NCI-H774 (cell line): ENCODE measurements at regions not wholly inside any gene's neighbourhood (a gene's known extent, or its start where the extent isn't known, plus 50 kb on each side); places are given as distances from the start of the nearest gene placed in this dataset.
"Not testable (repeated sequence)": the region's sequence is repeated elsewhere in the genome, so short reads cannot be mapped to it uniquely, and the experiment has no call there.

ENCODE experiments used
- DNase-seq: peaks from one replicate; lab custom pipeline; 2025; lab: John Stamatoyannopoulos, UW

- no peak for DNase-seq
Measured at GRCh38 chr1:181257117-181257516, 168.6 kb downstream of the IER5 start.

- DNase-seq = no peak
Measured at GRCh38 chr1:181259026-181259745, 170.7 kb downstream of the IER5 start.

GRCh38 chr1:181260271-181260670, 171.8 kb downstream of the IER5 start:
- no peak for DNase-seq

GRCh38 chr1:181260994-181261393, 172.5 kb downstream of the IER5 start:
- no peak for DNase-seq

GRCh38 chr1:181262069-181262468, 173.6 kb downstream of the IER5 start:
- no peak for DNase-seq

- no peak for DNase-seq
Measured at GRCh38 chr1:181263444-181263843, 174.9 kb downstream of the IER5 start.

GRCh38 chr1:181264821-181265220, 176.3 kb downstream of the IER5 start:
- DNase-seq = no peak

- DNase-seq = no peak
Measured at GRCh38 chr1:181284978-181285377, 196.5 kb downstream of the IER5 start.

DNA sequence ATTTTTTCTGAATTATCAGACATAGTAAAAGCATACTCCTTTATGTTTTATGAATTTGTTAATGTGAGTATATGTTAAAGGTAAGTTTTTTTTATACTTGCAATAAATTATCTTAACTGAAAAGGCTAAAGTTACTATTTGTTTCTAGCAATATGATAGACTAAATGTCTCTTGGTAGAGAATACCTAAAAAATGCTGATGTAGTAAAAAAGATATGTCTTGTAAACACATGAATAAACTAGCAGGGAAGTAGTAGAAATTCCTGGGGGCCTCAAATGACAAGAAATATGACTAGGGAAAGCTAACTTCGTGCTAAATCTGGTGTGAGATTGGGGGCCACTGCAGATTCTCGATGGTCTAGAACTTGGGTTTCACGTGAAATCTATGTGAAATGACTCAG, 188.1 kb upstream of the CACNA1E start:
- DNase-seq = no peak

GRCh38 chr1:181296180-181296579, 187.1 kb upstream of the CACNA1E start:
- DNase-seq = no peak

- DNase-seq = no peak
Measured at GRCh38 chr1:181308098-181308497, 175.2 kb upstream of the CACNA1E start.

DNA sequence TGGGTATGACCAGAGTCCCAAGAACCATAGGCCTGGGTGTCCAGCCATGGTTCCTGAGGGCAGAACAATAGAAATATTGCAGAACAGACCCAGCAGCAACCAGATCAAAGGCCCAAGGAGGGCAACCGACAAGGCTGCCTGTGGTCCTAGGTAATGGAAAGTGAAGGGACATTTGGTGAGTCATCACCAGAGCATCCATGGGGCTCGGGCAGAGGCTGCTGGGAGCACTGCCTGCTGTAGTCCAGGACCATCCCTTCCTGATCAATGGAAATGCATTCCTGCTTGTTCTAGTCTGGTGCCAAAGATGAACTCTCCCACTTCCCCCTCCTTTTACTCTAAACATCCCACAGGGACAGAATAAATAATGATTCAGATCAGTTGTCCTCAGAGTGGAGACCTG, 172.8 kb upstream of the CACNA1E start:
- DNase-seq = no peak

GRCh38 chr1:181312946-181313345, 170.4 kb upstream of the CACNA1E start:
- DNase-seq = no peak

DNA sequence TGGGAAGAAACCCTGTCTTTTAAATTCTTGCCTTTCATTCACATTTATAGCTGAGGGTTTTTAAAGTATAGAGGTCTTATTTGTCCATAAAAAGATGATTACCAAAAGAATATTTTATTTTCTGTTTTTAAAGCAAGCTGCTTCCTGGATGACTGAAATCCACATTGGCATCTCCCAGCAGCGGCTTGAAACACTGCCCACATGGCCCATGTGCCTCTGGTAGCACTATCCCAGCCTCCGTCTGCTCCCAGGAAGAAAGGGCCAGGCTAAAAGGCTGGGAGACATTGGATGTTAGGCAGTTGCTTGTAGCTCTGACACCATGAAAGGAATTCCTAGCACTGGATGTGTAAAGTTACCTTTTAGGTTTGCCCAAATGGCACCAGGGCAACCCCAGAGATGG, 169.9 kb upstream of the CACNA1E start:
- DNase-seq = no peak

DNA sequence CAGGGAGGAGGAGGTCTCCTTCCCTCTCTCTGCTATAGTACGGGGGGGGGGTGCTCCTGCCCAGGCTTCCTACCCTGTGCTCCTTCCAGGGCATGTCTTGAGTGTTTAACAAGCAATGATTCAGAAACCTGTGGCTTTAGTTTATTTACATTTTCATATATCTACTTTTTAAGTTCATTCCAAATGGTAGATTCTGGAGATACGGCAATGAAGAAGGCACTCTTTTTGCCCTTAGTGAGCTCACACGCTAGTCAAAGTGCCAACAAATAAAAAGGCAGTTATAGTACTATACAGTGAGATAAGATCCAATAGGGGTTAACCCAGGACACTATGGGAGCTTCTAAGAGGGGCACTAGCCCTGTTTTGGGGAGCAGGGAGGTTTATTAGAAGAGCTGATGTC, 169.3 kb upstream of the CACNA1E start:
- DNase-seq = no peak

DNA sequence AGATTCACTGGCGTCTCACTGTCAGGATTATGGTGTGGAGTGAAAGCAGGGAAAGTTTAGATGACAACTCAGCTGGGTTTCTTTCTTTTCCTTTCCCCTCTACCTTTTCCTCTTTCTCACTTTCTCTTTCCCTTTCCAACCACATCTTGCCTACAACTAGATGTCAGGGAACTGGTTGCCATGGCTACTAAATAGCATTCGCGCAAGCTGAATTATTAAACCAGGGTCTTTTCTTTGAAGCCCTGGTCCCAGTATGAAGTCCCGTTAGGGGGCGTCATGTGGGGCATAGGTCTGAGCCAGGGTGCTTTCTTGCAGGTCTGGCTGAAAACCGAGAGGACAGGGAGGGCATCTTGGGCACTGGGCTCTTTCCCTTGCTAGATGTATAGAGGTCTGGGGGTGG, 168.4 kb upstream of the CACNA1E start:
- no peak for DNase-seq

- DNase-seq = no peak
Measured at GRCh38 chr1:181317261-181317930, 165.9 kb upstream of the CACNA1E start.

GRCh38 chr1:181318022-181318857, 165.1 kb upstream of the CACNA1E start:
- no peak for DNase-seq

- DNase-seq = no peak
Measured at GRCh38 chr1:181318858-181319235, 164.5 kb upstream of the CACNA1E start.

GRCh38 chr1:181319907-181320306, 163.4 kb upstream of the CACNA1E start:
- no peak for DNase-seq

DNA sequence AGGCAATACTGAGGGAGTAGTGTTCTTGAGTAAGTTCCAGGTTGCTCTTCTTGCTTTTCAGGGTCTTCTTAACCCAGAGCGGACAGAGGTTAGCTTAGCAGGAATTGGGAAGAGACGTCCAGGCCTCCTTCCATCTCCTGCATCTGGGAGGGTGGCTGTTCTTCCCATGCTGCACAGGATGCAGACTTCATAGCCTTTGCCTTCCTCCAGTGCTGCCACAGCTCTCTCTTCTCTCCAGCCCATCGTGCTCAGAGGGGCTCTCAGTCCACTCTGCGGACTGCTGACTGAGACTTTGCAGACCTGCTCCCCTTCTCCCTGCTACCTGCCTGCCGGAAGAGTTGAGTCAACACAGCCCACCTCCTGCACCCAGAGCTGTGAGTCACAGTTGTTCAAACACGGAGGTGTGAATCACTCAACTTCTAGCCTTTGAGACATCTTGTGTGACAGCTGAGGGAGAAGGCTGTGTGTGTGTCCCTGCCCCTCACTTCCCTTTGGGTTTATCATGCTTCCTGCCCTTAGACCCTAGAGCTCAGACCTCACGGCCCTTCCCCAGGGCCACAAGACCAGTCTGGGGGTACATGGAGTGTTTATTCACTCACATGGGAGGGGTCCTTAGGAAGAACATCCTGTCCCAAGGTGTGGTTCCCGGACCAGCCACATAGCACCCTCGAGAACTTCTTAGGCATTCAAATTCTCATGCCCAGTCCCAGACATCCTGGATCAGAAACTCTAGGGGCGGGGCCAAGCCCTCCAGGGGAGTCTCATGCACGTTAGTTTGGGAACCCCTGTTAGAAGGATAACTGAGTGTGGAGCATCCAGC, 158.3 kb upstream of the CACNA1E start:
- no peak for DNase-seq

- DNase-seq = not testable (repeated sequence)
Measured at GRCh38 chr1:181325765-181326164, 157.6 kb upstream of the CACNA1E start.
